HG03571 (cell line): ENCODE measurements at regions not wholly inside any gene's neighbourhood (a gene's known extent, or its start where the extent isn't known, plus 50 kb on each side); places are given as distances from the start of the nearest gene placed in this dataset.
"Not testable (repeated sequence)": the region's sequence is repeated elsewhere in the genome, so short reads cannot be mapped to it uniquely, and the experiment has no call there.

Experiments used
- ATAC-seq: cut with Tn5 transposase; IDR thresholded peaks from one replicate; pipeline ENCODE4 v1.9.1; 2021; ENCODE audit not compliant: unreplicated experiment

DNA sequence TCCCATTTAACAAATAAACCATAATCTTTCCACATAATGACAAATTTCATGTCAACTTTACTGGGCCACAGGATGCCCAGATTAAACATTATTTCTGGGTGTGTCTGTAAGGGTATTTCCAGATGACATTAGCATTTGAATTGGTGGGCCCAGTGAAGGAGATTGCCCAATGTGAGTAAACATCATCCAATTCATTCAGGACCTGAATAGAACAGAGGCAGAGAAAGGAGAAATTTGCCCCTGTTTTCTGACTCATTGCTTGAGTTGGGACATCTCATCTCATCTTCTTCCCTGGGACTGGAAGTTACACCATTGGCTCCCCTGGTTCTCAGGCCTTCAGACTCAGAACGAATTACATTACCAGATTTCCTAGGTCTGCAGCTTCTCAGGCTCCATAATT lies 142.9 kb downstream of the TPBG start:
- no peak for ATAC-seq

DNA sequence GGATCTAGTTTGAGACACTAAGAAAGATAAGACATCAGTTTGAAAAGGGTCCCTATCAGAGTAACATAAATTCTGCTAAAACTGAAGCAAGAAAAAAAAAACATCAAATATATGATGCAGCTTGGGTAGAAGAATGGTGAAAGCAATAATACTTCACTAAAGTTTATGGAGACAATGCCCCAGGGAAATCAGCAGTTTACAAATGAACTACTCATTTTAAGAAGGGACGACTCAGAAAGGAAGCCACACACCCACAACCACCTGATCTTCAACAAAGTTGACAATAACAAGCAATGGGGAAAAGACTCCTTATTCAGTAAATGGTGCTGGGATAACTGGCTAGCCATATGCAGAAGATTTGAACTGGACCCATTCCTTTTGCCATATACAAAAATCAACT lies 143.5 kb downstream of the TPBG start:
- ATAC-seq, result no peak

DNA sequence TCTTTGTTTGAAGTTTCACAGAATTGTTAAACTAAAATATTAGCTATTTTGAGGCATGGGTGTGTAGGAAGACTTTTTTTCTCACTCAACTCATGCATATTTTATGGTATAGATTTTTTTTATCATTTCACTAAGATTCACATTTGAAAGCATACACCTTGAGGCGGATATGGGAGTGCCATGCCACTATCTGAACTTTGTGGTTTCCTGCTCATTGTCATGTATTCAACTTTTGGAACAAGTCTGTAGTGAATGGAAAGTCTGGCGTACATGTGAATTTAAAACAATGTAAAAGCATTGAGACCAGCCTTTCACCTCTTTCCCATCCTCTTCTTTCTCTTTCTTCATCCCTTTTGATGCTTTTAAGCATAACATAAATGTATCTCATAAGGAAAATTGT lies 147.9 kb downstream of the TPBG start:
- no peak for ATAC-seq

DNA sequence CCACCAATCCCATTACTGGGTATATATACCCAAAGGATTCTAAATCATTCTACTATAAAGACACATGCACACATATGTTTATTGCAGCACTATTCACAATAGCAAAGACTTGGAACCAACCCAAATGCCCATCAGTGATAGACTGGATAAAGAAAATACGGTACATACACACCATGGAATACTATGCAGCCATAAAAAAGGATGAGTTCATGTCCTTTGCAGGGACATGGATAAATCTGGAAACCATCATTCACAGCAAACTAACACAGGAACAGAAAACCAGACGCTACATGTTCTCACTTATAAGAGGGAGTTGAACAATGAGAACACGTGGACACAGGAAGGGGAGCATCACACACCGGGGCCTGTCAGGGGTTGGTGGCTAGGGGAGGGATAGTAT lies 154.3 kb downstream of the TPBG start:
- not testable (repeated sequence) for ATAC-seq

DNA sequence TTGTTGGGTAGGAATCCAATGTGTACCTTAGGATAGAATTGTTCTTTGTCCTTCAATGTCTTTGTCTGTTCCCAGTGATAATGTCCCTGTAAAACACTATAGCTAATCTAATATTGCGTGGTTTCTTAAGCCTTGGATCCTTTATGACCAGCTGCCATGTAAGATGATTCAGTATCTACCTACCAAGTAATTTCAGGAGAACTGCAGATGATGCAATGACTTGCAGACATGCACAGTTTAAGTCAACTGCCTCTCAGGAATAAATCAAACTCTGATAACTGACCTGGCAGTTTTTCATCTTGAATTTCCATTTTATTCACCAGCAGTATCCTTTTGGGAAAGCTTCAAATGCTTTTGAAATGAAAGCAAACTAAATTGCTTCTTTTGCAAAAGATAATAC lies 157.8 kb downstream of the TPBG start:
- ATAC-seq, result no peak

DNA sequence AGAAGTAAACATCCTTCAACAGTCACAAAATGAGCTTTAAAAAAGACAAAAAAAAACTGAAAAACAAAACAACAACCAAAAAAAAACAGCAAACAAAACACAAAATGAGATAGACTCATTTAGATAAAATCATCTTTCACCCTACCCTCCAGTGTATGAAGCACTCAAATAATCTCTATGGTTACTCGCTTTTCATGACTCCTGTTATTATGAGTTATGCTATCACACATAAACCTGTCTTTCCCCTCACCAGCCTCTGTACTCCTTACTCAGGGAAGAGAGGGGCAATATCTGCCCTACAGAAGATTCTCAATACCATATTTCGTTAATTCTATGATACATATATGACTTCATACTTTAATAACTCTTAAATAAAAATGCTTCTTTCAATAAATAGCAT lies 158.2 kb downstream of the TPBG start:
- ATAC-seq, result no peak

DNA sequence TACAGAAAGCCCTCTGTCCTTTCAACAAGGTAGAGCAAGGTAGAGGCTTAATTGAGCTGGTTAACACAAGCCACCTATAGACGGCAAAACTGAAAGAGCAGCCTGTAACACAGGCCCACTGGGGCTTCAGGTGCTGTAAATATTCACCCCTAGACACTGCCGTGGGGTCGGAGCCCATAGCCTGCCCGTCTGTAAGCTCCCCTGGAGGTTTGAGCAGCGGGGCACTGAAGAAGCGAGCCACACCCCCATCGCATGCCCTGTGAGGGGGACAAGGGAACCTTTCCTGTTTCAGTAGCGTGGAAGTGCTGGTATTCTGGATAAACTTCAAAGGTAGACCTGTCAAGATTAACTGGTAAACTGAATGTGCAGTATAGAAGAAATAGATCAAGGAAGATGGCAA lies 160.4 kb downstream of the TPBG start:
- ATAC-seq, result no peak

DNA sequence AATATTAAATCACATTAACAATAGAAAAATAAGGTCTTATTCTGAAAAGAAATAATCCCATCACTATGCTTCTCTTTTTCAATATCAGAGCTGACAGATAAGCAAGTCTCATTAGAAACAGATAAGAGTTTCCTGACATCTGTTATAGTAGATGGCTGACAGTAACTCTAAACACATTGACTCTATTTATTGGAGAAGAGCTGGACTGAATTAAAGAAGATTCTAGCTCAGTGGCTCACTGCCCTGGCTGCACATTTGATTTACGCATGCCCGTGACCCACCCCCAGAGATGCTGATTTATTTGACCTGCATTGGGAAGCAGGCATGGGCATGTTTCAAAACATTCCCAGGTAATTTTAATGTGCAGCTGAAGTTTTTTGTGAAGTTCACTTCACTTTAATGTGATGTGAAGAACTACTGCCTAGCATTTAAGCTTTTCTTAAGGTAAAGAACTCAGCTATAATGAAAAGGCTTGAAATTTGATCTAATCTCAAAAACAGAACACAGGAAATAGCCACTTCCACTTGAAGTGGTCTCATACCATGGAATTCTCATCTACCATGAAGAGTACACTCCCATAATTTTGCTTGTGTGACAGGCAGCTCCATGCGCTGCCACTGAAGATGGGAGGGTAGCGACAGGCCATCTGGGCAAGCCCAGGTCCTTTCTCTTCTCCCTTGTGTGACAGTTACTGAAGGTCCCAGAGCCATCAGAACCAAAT lies 162.3 kb downstream of the TPBG start:
- ATAC-seq, result no peak

DNA sequence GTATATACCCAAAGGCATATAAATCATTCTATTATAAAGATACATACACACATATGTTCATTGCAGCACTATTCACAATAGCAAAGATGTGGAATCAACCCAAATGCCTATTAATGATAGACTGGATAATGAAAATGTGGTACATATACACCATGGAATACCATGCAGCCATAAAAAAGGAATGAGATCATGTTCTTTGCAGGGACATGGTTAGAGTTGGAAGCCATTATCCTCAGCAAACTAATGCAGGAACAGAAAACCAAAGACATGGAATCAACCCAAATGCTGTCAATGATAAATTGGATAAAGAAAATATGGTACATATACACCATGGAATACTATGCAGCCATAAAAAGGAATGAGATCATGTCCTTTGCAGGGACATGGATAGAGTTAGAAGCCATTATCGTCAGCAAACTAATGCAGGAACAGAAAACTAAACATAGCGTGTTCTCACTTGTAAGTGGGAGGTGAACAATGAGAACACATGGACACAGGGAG lies 166.4 kb downstream of the TPBG start:
- ATAC-seq, result not testable (repeated sequence)

DNA sequence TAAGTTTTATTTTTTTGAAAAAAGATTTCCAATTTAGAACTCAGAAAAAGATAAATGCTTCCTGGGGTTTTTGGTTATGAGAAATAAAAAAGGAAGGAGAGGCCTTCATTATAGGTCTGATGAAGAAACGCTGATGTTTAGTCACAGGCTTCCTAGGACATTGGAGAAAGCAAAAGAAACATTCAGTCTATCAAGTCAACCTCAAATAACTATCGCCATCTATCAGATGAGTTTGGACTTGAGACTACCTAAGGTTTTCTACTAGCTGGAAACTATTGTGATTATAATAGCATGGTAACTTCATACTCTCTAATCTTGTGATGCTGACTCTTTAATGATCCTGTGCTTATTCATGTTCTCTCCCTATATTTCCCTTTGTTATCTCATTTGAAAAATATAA lies 171.3 kb downstream of the TPBG start:
- ATAC-seq, result no peak

DNA sequence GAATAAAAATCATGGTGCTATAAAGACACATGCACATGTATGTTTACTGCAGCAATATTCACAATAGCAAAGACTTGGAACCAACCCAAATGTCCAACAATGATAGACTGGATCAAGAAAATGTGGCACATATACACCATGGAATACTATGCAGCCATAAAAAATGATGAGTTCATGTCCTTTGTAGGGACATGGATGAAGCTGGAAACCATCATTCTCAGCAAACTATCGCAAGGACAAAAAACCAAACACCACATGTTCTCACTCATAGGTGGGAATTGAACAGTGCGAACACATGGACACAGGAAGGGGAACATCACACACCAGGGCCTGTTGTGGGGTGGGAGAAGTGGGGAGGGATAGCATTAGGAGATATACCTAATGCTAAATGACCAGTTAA lies 185.9 kb downstream of the TPBG start:
- not testable (repeated sequence) for ATAC-seq

DNA sequence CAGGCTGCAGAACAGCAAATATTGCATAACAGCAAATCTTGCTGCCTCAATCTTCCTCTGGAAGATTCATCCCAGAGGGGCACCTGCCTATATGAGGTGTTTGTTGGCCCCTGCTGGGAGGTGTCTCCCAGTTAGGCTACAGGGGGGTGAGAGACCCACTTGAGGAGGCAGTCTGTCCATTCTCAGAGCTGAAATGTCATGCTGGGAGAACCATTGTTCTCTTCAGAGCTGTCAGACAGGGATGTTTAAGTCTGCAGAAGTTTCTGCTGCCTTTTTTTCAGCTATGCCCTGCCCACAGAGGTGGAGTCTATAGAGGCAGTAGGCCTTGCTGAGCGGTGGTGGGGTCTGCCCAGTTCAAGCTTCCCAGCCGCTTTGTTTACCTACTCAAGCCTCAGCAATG lies 187.7 kb downstream of the TPBG start:
- ATAC-seq, result not testable (repeated sequence)

DNA sequence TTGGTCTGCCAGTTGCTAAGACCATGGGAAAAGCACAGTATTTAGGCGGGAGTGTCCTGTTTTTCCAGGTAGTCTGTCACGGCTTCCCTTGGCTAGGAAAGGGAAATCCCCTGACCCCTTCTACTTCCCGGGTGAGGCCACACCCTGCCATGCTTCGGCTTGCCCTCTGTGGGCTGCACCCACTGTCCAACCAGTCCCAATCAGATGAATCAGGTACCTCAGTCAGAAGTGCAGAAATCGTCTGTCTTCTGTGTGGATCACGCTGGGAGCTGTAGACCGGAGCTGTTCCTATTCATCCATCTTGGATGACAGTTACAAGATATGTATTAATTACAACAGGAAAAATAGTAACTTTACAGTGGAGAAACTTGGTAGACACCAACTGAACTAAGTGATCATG lies 188.2 kb downstream of the TPBG start:
- no peak for ATAC-seq

DNA sequence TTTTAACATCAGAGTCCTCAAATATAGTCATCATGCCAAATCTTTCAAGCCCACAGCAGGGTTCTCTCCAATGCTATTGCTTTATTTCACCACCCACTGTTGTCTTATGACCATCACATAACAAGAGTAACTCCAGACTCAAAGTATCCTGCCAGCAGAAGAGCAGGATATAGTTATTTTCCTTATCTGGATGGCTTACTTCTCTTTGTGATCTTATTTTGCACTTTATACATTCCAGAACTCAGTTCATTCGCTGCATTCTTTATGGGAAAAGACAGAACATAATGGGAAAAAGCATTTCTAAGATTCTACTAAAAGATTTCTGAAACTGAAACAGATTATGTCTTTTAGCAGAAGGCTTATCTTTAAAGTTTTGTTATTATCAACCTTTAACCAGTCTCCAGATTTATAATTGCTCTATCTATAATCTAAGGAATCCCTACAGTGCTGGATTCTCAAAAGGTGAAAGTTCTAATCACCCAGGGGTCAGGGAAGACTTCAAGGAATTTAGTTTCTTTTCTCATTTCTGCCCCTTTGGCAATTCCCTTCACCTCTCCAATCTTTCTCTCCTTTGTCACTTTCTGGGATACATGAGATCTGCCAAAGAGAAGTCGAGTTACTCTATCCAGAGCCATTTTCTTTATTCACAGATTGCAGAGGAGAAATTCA lies 190.4 kb downstream of the TPBG start:
- ATAC-seq, result no peak

DNA sequence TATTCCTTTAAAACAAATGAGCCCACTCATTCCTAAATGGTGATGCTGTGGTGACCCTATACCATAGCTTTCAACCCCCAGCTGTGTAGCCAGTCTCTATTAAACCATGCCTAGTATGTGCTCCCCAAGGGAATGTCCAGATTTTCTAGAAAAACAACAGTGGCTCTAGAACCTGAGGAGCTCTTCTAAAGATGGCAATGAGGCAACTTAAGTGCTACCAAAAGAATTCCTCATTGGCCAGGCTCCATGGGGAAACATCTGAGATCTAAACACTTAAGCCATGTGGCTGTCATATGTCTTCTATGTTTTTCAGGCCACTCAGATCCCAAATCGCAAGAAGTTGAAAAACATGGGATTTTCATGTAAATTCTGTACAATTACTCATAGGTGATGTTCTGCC lies 191.0 kb downstream of the TPBG start:
- ATAC-seq, result no peak

DNA sequence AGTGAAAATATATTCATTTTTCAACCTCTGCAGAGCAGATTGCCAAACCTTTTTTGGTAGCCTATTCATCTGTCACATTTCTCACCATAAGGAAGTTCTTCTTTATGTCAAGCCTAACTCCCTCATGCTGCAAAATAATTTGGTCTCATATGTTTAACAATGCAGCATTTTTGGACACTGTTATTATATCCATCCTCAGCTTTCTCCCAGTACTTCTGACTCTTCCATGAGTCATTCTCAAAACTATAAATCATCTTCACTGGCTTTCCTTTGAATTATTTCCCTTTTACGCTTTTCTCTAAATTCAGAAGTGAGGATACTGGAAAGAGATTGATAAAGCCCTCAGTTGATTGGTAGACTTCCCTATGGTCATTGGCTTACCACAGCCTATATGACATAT lies 192.2 kb downstream of the TPBG start:
- ATAC-seq, result no peak

DNA sequence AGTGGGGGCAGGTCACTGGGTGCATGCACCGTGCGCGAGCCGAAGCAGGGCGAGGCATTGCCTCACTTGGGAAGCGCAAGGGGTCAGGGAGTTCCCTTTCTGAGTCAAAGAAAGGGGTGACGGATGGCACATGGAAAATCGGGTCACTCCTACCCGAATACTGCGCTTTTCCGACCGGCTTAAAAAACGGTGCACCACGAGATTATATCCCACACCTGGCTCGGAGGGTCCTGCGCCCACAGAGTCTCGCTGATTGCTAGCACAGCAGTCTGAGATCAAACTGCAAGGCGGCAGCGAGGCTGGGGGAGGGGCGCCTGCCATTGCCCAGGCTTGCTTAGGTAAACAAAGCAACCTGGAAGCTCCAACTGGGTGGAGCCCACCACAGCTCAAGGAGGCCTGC lies 194.9 kb downstream of the TPBG start:
- not testable (repeated sequence) for ATAC-seq

DNA sequence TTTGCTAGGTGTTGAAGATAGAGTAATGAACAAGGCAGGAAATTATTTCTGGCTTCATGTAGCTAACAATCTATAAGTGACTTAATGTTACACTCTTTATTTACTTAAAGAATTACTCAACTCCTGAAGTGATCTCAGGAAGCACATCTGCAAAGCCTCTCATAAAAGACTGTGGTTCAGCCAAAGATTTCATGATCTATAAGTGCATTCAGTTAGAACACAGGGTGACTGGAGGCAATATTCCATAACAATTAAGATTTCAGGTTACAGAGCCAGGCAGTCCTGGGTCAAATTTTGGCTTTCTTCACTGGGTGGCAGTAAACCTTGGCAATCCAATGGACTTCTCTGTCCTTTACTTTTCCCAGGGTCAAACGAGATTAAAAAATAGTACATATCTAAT lies 204.0 kb downstream of the TPBG start:
- no peak for ATAC-seq

DNA sequence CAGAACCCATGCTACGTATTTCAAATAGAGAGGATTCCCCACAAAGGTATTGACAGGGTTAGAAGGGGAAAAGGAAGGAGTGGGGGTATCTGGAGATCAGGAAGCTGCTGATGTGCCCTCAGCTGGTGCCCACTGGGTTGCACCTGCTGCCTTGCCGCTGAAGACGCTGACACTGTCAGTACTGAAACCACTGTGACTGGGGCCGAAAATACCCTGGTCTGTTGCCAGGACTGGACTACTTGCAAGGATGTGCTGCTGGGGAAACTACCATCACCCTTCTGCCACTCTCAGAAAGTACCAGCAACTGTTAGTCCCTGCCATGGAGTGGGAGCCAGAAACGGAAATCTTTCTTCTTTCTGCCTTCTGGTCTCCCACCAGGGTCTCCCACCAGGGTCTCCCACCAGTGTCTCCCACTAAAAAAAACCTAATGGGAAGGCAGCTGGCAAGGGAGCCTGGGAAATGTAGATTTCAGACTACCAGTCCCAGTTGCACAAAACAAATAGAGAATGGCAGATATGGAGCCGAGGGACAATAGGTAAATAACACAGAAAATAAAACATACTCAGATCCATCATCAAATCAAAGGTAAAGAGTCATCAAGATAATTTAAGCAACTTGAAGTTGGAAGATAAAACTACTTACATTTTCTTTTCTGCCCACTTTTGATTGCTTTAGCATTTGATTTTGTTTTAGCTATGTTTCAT lies 204.8 kb downstream of the TPBG start:
- ATAC-seq, result peak; percentile 82

DNA sequence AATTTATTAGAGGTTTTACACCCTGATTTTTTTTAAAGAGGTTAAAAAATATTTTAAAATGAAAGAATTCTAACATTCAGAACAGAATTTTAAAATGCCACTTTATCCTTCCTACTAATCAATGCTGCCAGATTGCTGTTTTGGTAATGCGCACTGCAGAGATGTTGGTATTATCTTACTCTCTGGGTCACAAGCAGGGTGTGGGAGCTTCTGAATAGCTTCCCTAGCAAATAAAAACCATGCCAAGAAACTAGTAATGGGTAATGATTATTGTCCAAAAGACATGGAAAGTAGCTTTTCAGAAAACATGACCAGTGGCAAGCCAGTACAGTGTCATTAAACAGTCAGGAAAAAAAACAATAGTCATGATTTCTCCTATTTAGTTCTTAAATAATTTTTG lies 205.4 kb downstream of the TPBG start:
- ATAC-seq, result no peak

DNA sequence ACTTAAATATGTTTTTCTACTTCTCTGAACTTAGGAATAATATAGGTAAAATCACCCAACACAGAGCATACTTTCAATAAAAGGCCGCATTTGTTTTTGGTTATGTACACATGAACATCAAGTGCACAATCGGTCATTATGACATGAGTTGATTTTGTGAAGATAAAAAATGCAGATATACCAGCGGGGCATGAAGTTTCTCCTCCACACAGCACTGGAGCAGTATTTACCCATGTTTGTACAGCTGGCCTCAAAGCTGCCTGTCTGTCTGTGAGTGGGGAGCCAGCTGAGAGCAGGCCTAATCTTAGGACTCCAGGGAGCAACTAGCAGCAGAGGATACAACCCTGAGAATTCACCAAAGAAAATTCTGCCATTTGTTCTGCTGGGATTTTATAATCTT lies 206.5 kb downstream of the TPBG start:
- no peak for ATAC-seq

DNA sequence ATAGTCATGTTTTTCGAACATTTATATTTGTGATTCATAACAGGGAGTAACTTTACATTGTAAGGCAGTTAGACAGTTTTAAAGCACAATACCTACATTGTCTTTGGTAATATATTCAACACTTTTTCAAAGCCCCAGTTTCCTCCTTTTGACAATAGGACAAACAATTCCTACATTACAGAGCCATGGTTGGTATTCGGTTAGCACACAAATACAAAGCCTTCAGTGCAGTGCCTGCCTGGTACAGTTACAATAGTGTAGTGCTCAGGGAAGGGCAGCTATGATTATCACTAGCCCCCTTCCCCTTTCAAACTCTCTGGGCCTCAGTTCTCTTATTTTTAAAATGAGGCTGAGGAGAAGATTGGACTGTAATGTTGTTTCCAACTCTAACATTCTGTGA lies 207.8 kb downstream of the TPBG start:
- no peak for ATAC-seq
